ENCODE measurements at regions not wholly inside any gene's neighbourhood (a gene's known extent, or its start where the extent isn't known, plus 50 kb on each side); places are given as distances from the start of the nearest gene placed in this dataset.

GRCh38 chr12:92473564-92473963 is 229.2 kb upstream of the PLEKHG7 start:
- Histone ChIP-seq H3K27me3 (replicated peaks in 1 of 2; ENCODE audit: control insufficient read depth in 2 of 2, insufficient read depth in 2 of 2, low read length in 1 of 2) (no peaks in the 10 kb centered on the region), H3K4me2 (ENCODE audit: control insufficient read depth, insufficient read depth) (no peak overlapping the region), H3K4me1 (ENCODE audit: control insufficient read depth, insufficient read depth, low read length) (peaks cover 39% of the 10 kb centered on the region), H2AFZ (ENCODE audit: control insufficient read depth, low read depth, low read length) (peak overlapping the region; percentile 57), H4K20me1 (ENCODE audit: control insufficient read depth, insufficient read depth) (no peaks in the 10 kb centered on the region), H3K27ac (ENCODE audit: control insufficient read depth, insufficient read depth) (peak overlapping the region; percentile 81; the same call in 1 of the 2 replicates), H3K36me3 (ENCODE audit: control insufficient read depth in 2 of 2, insufficient read depth in 2 of 2, low read length in 1 of 2) (0 out of 4 replicates have a peak, but pooled peaks cover 0 to under 1% of the 10 kb centered on the region in 2 experiments), H3K9ac (ENCODE audit: control insufficient read depth, insufficient read depth, low read length) (no peak overlapping the region), H3K79me2 (ENCODE audit: control insufficient read depth, insufficient read depth, low read length) (peaks cover 35% of the 10 kb centered on the region), H3K4me3 (no peak overlapping the region), H3K9me3 (replicated peaks; ENCODE audit: control insufficient read depth, insufficient read depth, low read length) (no peaks in the 10 kb centered on the region; the same call in 1 of the 3 replicates)
- CTCF ChIA-PET = interaction anchor here (0.9 to 4.3 kb wide), 5 partner anchors 8 to 98 kb away, joined by 3 to 38 read pairs (median 6); no protein-coding TSS in a partner anchor
- in situ Hi-C loops (cut with MboI) = loop anchor here (25.0 kb wide), 1 partner anchor 89 kb away; no protein-coding TSS in a partner anchor
- intact Hi-C loops (cut with micrococcal nuclease; ENCODE audit: unreplicated experiment) = no loop called here
- BruUV-seq (replicated peaks) = no TSS peak
- POLR2A ChIA-PET = interaction anchor here (0.7 to 5.1 kb wide), 5 partner anchors 14 to 328 kb away, joined by 3 to 49 read pairs (median 5); partner anchors contain the start of gene BTG1
- WGBS (ENCODE audit: insufficient coverage, insufficient replicate concordance, low lambda C conversion rate, missing lambda C conversion rate) = 97% methylated on average over 2 of the region's 2 CpGs
- RAD21 ChIA-PET (ENCODE audit: unreplicated experiment) = interaction anchor here (0.7 to 5.2 kb wide), 14 partner anchors 9 to 336 kb away, joined by 3 to 36 read pairs (median 5); no protein-coding TSS in a partner anchor
- no peak for FAIRE-seq
- SMC1A ChIA-PET (ENCODE audit: uncharacterized antibody, unreplicated experiment) = interaction anchor here (0.7 to 5.1 kb wide), 14 partner anchors 11 to 111 kb away, joined by 3 to 167 read pairs (median 5); no protein-coding TSS in a partner anchor
- TF ChIP-seq CBFB (IDR thresholded peaks at IDR 0.05; ENCODE audit: low read depth) (no peak), SRF (IDR thresholded peaks at IDR 0.05; ENCODE audit: low read depth in 2 of 2, low read length in 2 of 2) (no peak), KAT2A (conservative IDR thresholded peaks at IDR 0.05; ENCODE audit: control insufficient read depth, low read depth, low read length) (no peak), ZNF217 (IDR thresholded peaks at IDR 0.05) (no peak), POLR2AphosphoS2 (IDR thresholded peaks at IDR 0.05; ENCODE audit: low read depth, low read length) (no peak), CBX3 (IDR thresholded peaks at IDR 0.05; ENCODE audit: borderline replicate concordance, low read depth) (no peak), E4F1 (IDR thresholded peaks at IDR 0.05; ENCODE audit: borderline replicate concordance, partially characterized antibody) (no peak), BCL3 (IDR thresholded peaks at IDR 0.05; ENCODE audit: borderline replicate concordance, insufficient read depth, low read depth, low read length, poor library complexity, severe bottlenecking) (no peak), GATAD2B (conservative IDR thresholded peaks at IDR 0.05; ENCODE audit: low read depth) (no peak)
- no peak for ATAC-seq
- DNase-seq (ENCODE audit: low read depth, low spot score) = no peak

All from GM12878 (cell line).